Keratinocyte (primary cell): ENCODE measurements at regions not wholly inside any gene's neighbourhood (a gene's known extent, or its start where the extent isn't known, plus 50 kb on each side); places are given as distances from the start of the nearest gene placed in this dataset.

Source experiments
- DNase-seq: peaks from one replicate; pipeline ENCODE4 v3.0.0-alpha.2; 2011; ENCODE audit warnings: low read depth, missing footprints, low spot score
- FAIRE-seq: peaks from 2 replicates; lab custom pipeline; 2011; peaks lifted over from hg19 to GRCh38; lab: Jason Lieb, UNC
- H2AFZ ChIP-seq: 2 replicates; pipeline ENCODE4 v1.6.0; 2012; ENCODE audit warnings: low read length, control low read depth, inconsistent platforms; ENCODE audit not compliant: control insufficient read depth
- H3K27ac ChIP-seq: 2 replicates; pipeline ENCODE4 v1.5.1; 2011; ENCODE audit warnings: low read length; ENCODE audit not compliant: control insufficient read depth, insufficient read depth
- H3K27me3 ChIP-seq: 3 replicates; pipeline ENCODE4 v1.6.0; 2011; ENCODE audit warnings: low read length; ENCODE audit not compliant: control insufficient read depth, insufficient read depth; ENCODE audit errors: extremely low read depth
- H3K36me3 ChIP-seq, 2 experiments: 2 replicates in 1 of 2; 3 replicates in 1 of 2; pipeline ENCODE4 v1.5.1; 2011; ENCODE audit warnings: low read length in 2 of 2, mild to moderate bottlenecking in 1 of 2; ENCODE audit not compliant: control insufficient read depth in 2 of 2, insufficient read depth in 2 of 2; ENCODE audit errors: extremely low read depth in 1 of 2
- H3K4me1 ChIP-seq: 3 replicates; pipeline ENCODE4 v1.5.1; 2011; ENCODE audit warnings: low read length; ENCODE audit not compliant: control insufficient read depth, insufficient read depth; ENCODE audit errors: extremely low read depth
- H3K4me2 ChIP-seq: 3 replicates; pipeline ENCODE4 v1.6.0; 2011; ENCODE audit warnings: low read depth, low read length; ENCODE audit not compliant: control insufficient read depth, insufficient read depth; ENCODE audit errors: extremely low read depth
- H3K4me3 ChIP-seq, 3 experiments: fragments of 200-600 bp in 1 of 3; sonication (generic) in 1 of 3; 2 replicates in 2 of 3; 3 replicates in 1 of 3; pipeline ENCODE4 v1.5.1; 2011 to 2016; ENCODE audit warnings: low read length in 3 of 3, mild to moderate bottlenecking in 3 of 3, control low read depth in 2 of 3, inconsistent platforms in 1 of 3, low read depth in 1 of 3, mixed read lengths in 1 of 3, mixed run types in 1 of 3, moderate library complexity in 1 of 3; ENCODE audit not compliant: control insufficient read depth in 2 of 3, insufficient read depth in 2 of 3; ENCODE audit errors: extremely low read depth in 1 of 3
- H3K79me2 ChIP-seq: 2 replicates; pipeline ENCODE4 v1.6.0; 2012; ENCODE audit warnings: low read length; ENCODE audit not compliant: control insufficient read depth, insufficient read depth
- H3K9ac ChIP-seq: 3 replicates; pipeline ENCODE4 v1.6.0; 2011; ENCODE audit warnings: low read length; ENCODE audit not compliant: control insufficient read depth, insufficient read depth; ENCODE audit errors: extremely low read depth
- H3K9me1 ChIP-seq: 3 replicates; pipeline ENCODE4 v1.6.0; 2011; ENCODE audit warnings: low read length; ENCODE audit not compliant: control insufficient read depth, insufficient read depth; ENCODE audit errors: extremely low read depth
- H3K9me3 ChIP-seq: 2 replicates; pipeline ENCODE4 v1.5.1; 2012; ENCODE audit warnings: low read depth, low read length; ENCODE audit not compliant: control insufficient read depth
- H4K20me1 ChIP-seq: 3 replicates; pipeline ENCODE4 v1.6.0; 2011; ENCODE audit warnings: low read length; ENCODE audit not compliant: control insufficient read depth, insufficient read depth; ENCODE audit errors: extremely low read depth
- EZH2 ChIP-seq: IDR thresholded peaks from one replicate; pipeline ENCODE4 v1.6.1; 2012; ENCODE audit warnings: inconsistent platforms, mild to moderate bottlenecking, low read length, moderate library complexity
- dilution Hi-C: fragments of 300-500 bp; cut with MboI; formaldehyde crosslinking; loops from one replicate; pipeline ENCODE4 v1.7.0; 2020; ENCODE audit warnings: low sequenced_read_pairs; ENCODE audit not compliant: extremely low pct_ligation_motif_present
- TF ChIP-seq, protein P1 (sequence below), 3 experiments: IDR thresholded peaks in 1 of 3; conservative IDR thresholded peaks in 1 of 3; optimal IDR thresholded peaks in 1 of 3; 2 replicates in 2 of 3; 3 replicates in 1 of 3; pipeline versions ENCODE3 to v1.5.1; 2011; ENCODE audit warnings: low read length in 3 of 3, mild to moderate bottlenecking in 3 of 3, moderate library complexity in 2 of 3, control low read depth in 1 of 3, inconsistent platforms in 1 of 3; ENCODE audit not compliant: insufficient read depth in 2 of 3; ENCODE audit errors: extremely low read depth in 1 of 3

DNA sequence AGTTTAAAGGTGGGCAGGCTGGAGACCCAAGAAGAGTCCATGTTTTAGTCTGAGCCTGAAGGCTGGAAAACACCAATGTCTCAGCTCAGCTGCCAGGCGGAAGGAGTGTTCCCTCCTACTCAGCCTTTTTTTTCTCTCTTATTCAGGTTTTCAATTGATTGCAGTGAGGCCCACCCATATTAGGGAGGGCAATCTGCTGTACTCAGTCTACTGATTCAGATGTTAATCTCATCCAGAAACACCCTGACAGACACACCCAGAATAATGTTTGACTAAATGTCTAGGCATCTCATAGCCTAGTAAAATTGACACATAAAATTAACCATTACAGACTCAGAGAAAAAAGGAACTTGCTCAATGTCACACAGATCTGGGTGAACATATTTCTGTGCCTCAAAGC lies 347.1 kb downstream of the GBA3 start:
- Histone ChIP-seq H4K20me1 (no peaks in the 10 kb centered on the region), H3K9me1 (no peaks in the 10 kb centered on the region), H3K4me3 (no peak overlapping the region), H3K4me1 (no peaks in the 10 kb centered on the region), H3K79me2 (no peaks in the 10 kb centered on the region), H3K4me2 (no peak overlapping the region), H2AFZ (no peak overlapping the region), H3K27ac (no peak overlapping the region), H3K36me3 (no peaks in the 10 kb centered on the region), H3K9me3 (no peaks in the 10 kb centered on the region), H3K27me3 (no peaks in the 10 kb centered on the region), H3K9ac (no peak overlapping the region)
- dilution Hi-C loops = no loop called here
- TF ChIP-seq EZH2 = no peak
- TF ChIP-seq, protein P1, sequence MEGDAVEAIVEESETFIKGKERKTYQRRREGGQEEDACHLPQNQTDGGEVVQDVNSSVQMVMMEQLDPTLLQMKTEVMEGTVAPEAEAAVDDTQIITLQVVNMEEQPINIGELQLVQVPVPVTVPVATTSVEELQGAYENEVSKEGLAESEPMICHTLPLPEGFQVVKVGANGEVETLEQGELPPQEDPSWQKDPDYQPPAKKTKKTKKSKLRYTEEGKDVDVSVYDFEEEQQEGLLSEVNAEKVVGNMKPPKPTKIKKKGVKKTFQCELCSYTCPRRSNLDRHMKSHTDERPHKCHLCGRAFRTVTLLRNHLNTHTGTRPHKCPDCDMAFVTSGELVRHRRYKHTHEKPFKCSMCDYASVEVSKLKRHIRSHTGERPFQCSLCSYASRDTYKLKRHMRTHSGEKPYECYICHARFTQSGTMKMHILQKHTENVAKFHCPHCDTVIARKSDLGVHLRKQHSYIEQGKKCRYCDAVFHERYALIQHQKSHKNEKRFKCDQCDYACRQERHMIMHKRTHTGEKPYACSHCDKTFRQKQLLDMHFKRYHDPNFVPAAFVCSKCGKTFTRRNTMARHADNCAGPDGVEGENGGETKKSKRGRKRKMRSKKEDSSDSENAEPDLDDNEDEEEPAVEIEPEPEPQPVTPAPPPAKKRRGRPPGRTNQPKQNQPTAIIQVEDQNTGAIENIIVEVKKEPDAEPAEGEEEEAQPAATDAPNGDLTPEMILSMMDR (optimal IDR thresholded peaks at IDR 0.05 in 1 of 3, IDR thresholded peaks at IDR 0.05 in 1 of 3, conservative IDR thresholded peaks at IDR 0.05 in 1 of 3; ENCODE audit: extremely low read depth in 1 of 3, insufficient read depth in 2 of 3, low read length in 3 of 3) = no peak
- FAIRE-seq (no peak), DNase-seq (no peak)

DNA sequence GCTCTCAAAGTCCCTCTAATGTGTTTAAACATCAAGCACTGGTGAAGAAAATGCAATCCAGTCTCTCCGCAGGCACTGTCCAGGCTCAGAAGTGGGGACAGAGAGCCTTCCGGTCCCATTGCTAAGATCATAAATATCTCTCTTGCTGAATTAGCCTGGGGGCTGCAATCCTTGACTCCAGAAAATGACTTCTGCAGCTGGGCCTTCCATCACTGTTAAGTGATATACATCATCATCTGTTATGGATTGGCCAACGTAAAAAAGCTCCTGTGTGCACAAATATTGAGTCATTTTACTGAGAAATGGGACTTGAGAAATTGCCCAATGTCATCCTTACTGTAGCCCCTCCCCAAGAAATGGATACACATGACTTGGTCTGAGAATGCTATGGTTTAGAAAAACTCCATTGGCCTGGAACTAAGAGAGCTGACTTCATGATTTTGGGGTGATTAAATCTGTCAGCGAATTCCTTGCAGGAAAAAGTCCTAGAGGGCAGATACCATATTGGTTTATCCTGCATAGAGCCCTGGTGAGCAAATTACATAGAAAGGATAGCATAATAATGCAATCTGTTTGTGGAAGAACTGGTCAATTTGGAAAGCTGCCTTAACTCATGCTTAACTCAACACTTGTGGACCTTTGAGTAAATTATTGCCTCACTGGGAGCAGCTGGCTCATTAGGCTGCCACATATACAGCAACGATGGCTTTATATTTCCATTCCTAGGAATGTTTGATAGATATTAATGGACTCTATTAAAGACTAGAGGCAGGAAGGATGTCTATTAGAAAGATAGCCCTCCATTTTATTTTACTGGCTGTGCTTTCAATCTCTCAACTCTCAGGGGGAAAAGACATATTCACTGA lies 346.1 kb downstream of the GBA3 start:
- Histone ChIP-seq H3K79me2 (no peaks in the 10 kb centered on the region), H3K9ac (no peak overlapping the region), H4K20me1 (no peaks in the 10 kb centered on the region), H3K36me3 (no peaks in the 10 kb centered on the region), H2AFZ (no peak overlapping the region), H3K4me3 (no peak overlapping the region), H3K9me1 (no peaks in the 10 kb centered on the region), H3K9me3 (no peaks in the 10 kb centered on the region), H3K27ac (no peak overlapping the region), H3K4me1 (no peaks in the 10 kb centered on the region), H3K4me2 (no peak overlapping the region), H3K27me3 (no peaks in the 10 kb centered on the region)
- dilution Hi-C loops = no loop called here
- no peak for FAIRE-seq
- no peak for DNase-seq
- TF ChIP-seq, protein P1 (optimal IDR thresholded peaks at IDR 0.05 in 1 of 3, IDR thresholded peaks at IDR 0.05 in 1 of 3, conservative IDR thresholded peaks at IDR 0.05 in 1 of 3; ENCODE audit: extremely low read depth in 1 of 3, insufficient read depth in 2 of 3, low read length in 3 of 3) = no peak
- TF ChIP-seq EZH2 = no peak
